ENCODE measurements at regions not wholly inside any gene's neighbourhood (a gene's known extent, or its start where the extent isn't known, plus 50 kb on each side); places are given as distances from the start of the nearest gene placed in this dataset.
A peak's percentile ranks its signal among the peaks of the same experiment; 100 is the strongest.

GRCh38 chr17:77317091-77317750 lies 176.5 kb downstream of the SEC14L1 start:
- H3K36me3 ChIP-seq (ENCODE audit: control insufficient read depth in 2 of 2, insufficient read depth in 1 of 2, low read length in 2 of 2) = peaks cover 0 to 3% of the 10 kb centered on the region in 2 experiments; a peak in 1 of 3 replicates
- TF ChIP-seq GLI4 (tag by site-specific recombination; IDR thresholded peaks at IDR 0.05) (no peak), FEZF1 (tag by site-specific recombination; IDR thresholded peaks at IDR 0.05) (peak; percentile 42), ZBTB8A (tag by site-specific recombination; IDR thresholded peaks at IDR 0.05) (0 out of 2 replicates have a peak, but pooled peaks have one; percentile 24), SETDB1 (IDR thresholded peaks at IDR 0.05; ENCODE audit: insufficient read length, low read length) (peak; percentile 45)
- H3K4me3 ChIP-seq (ENCODE audit: low read depth, low read length) = no peak overlapping the region
- CTCF ChIA-PET = interaction anchor here (1.9 kb wide), 1 partner anchor 14 kb away, joined by 5 read pairs; no protein-coding TSS in a partner anchor
- no peaks in the 10 kb centered on the region for H3K9me3 ChIP-seq (ENCODE audit: control insufficient read depth, insufficient read depth, low read depth, low read length)
- peaks cover 2% of the 10 kb centered on the region; the same call in 1 of the 2 replicates for H3K4me1 ChIP-seq (ENCODE audit: control insufficient read depth, insufficient read depth, low read length)
- POLR2A ChIA-PET = interaction anchor here (1.3 kb wide), 1 partner anchor 641 kb away, joined by 3 read pairs; the partner anchor contains the start of gene TNRC6C
- H3K27ac ChIP-seq (ENCODE audit: extremely low read depth, low read depth, low read length) = no peak overlapping the region

DNA sequence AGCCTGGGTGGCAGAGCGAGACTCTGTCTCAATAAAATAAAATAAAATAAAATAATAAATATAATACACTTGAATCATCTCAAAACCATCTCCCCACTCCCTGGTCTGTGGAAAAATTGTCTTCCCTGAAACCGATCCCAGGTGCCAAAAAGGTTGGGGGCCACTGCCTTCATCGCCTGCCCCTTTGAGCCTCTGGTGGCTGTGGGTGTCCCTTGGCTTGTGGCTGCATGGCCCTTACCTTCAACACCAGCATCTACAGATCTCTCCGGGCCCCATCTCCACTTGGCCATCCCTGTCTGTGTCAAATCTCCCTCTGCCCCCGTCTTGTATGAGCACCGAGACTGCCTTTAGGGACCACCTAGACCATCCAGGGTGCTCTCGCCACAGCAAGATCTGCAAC lies 177.3 kb downstream of the SEC14L1 start:
- ChIA-PET POLR2A (interaction anchor here (1.3 kb wide), 1 partner anchor 641 kb away, joined by 3 read pairs; the partner anchor contains the start of gene TNRC6C), CTCF (interaction anchor here (1.9 kb wide), 1 partner anchor 13 kb away, joined by 5 read pairs; no protein-coding TSS in a partner anchor)
- TF ChIP-seq ZNF521 (tag by site-specific recombination; IDR thresholded peaks at IDR 0.05) (no peak), ZNF785 (tag by site-specific recombination; IDR thresholded peaks at IDR 0.05) (no peak), ZNF138 (tag by site-specific recombination; IDR thresholded peaks at IDR 0.05; ENCODE audit: borderline replicate concordance) (no peak), SCRT2 (tag by site-specific recombination; IDR thresholded peaks at IDR 0.05) (no peak), ZNF302 (tag by site-specific recombination; IDR thresholded peaks at IDR 0.05; ENCODE audit: low read depth) (no peak), ZNF169 (tag by site-specific recombination; IDR thresholded peaks at IDR 0.05) (no peak), KLF1 (tag by site-specific recombination; IDR thresholded peaks at IDR 0.05) (no peak), ZNF747 (tag by site-specific recombination; IDR thresholded peaks at IDR 0.05) (no peak)
- no peaks in the 10 kb centered on the region for H3K36me3 ChIP-seq (ENCODE audit: control insufficient read depth in 2 of 2, insufficient read depth in 1 of 2, low read length in 2 of 2)
- no peak overlapping the region for H3K27ac ChIP-seq (ENCODE audit: extremely low read depth, low read depth, low read length)
- peaks cover 3% of the 10 kb centered on the region; the same call in 1 of the 2 replicates for H3K4me1 ChIP-seq (ENCODE audit: control insufficient read depth, insufficient read depth, low read length)
- no peaks in the 10 kb centered on the region for H3K9me3 ChIP-seq (ENCODE audit: control insufficient read depth, insufficient read depth, low read depth, low read length)
- H3K4me3 ChIP-seq (ENCODE audit: low read depth, low read length) = no peak overlapping the region

- CTCF ChIA-PET = no interaction called here
- peaks cover 8% of the 10 kb centered on the region; the same call in 1 of the 2 replicates for H3K4me1 ChIP-seq (ENCODE audit: control insufficient read depth, insufficient read depth, low read length)
These were observed 177.9 kb downstream of the SEC14L1 start for GRCh38 chr17:77318491-77319210.

DNA sequence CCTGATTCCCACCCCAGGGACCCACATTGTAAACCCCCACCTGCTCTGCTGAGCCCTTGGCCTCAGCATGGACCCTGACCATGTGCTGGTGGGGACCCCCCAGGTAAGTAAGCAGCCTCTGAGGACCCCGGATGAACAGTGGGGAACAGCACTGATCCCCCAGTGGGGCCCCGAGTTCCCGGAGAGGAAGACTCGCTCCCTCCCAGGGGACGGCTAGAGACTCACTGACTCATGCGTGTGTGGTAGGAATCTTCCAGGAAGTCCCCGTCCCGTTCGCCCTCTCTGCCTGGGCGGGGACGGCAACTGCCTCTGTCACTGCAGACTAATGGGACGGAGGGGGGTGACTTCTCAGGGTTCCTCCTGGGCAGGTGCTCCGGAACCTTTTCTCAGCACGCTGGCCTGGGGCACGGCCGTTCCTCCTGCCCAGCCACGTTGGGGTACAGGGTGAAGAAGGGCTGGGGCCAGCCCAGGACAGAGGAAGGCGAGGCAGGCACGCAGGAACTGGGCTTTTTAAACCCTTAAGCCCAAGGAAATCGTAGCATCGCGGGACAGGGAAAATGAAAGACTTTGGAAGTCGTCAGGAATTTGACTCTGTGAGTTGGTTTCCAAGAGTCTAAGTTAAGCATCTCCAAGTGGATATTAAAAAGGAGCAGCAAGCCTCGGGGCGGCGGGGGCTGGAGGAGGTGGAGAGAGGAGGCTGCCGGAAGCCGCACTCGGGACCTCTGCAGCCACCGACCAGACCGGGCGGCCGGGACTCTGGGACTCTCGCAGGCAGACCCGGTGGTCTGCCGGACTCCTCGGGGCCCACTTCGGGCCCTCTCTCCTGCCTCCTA lies 178.7 kb downstream of the SEC14L1 start:
- POLR2A ChIA-PET = interaction anchor here (0.6 kb wide), 1 partner anchor 43 kb away, joined by 8 read pairs; no protein-coding TSS in a partner anchor
- Histone ChIP-seq H3K36me3 (ENCODE audit: control insufficient read depth in 2 of 2, insufficient read depth in 1 of 2, low read length in 2 of 2) (no peaks in the 10 kb centered on the region), H3K27ac (ENCODE audit: extremely low read depth, low read depth, low read length) (peak overlapping the region; percentile 26; the same call in 1 of the 2 replicates), H3K4me3 (ENCODE audit: low read depth, low read length) (peak overlapping the region; percentile 18), H3K9me3 (ENCODE audit: control insufficient read depth, insufficient read depth, low read depth, low read length) (no peaks in the 10 kb centered on the region), H3K4me1 (ENCODE audit: control insufficient read depth, insufficient read depth, low read length) (peaks cover 8% of the 10 kb centered on the region; the same call in 1 of the 2 replicates)
- CTCF ChIA-PET = no interaction called here
- no peak for TF ChIP-seq ZNF175 (tag by site-specific recombination; IDR thresholded peaks at IDR 0.05)
- TF ChIP-seq KLF10 (tag by site-specific recombination; IDR thresholded peaks at IDR 0.05) = no peak
- TF ChIP-seq SP2 (tag by site-specific recombination; IDR thresholded peaks at IDR 0.05) = peak; percentile 57
- no peak for TF ChIP-seq ZNF658 (tag by site-specific recombination; IDR thresholded peaks at IDR 0.05)
- no peak for TF ChIP-seq YY2 (tag by site-specific recombination; IDR thresholded peaks at IDR 0.05)
- peak; percentile 44 for TF ChIP-seq IKZF3 (tag by site-specific recombination; IDR thresholded peaks at IDR 0.05)
- TF ChIP-seq ZNF600 (tag by site-specific recombination; IDR thresholded peaks at IDR 0.05) = 0 out of 2 replicates have a peak, but pooled peaks have one; percentile 18
- TF ChIP-seq ZNF596 (tag by site-specific recombination; IDR thresholded peaks at IDR 0.05) = no peak
- peak; percentile 71 for TF ChIP-seq PATZ1 (tag by site-specific recombination; IDR thresholded peaks at IDR 0.05)
- 0 out of 2 replicates have a peak, but pooled peaks have one; percentile 23 for TF ChIP-seq ZBTB8A (tag by site-specific recombination; IDR thresholded peaks at IDR 0.05)
- peak; percentile 38; the same call in 1 of the 2 replicates for TF ChIP-seq ZFP69B (tag by site-specific recombination; IDR thresholded peaks at IDR 0.05)
- no peak for TF ChIP-seq ZNF777 (tag by site-specific recombination; IDR thresholded peaks at IDR 0.05; ENCODE audit: borderline replicate concordance)

More at GRCh38 chr17:77318491-77319210, 177.9 kb downstream of the SEC14L1 start:
- peak overlapping the region; percentile 15; the same call in 1 of the 2 replicates for H3K4me3 ChIP-seq (ENCODE audit: low read depth, low read length)
- H3K36me3 ChIP-seq (ENCODE audit: control insufficient read depth in 2 of 2, insufficient read depth in 1 of 2, low read length in 2 of 2) = no peaks in the 10 kb centered on the region
- TF ChIP-seq ZNF600 (tag by site-specific recombination; IDR thresholded peaks at IDR 0.05) = no peak
- TF ChIP-seq GLIS1 (tag by site-specific recombination; IDR thresholded peaks at IDR 0.05) = peak; percentile 80
- peak; percentile 36; the same call in 1 of the 2 replicates for TF ChIP-seq ZEB2 (tag by site-specific recombination; IDR thresholded peaks at IDR 0.05)
- TF ChIP-seq WT1 (tag by site-specific recombination; IDR thresholded peaks at IDR 0.05) = peak; percentile 54
- POLR2A ChIA-PET = no interaction called here
- H3K9me3 ChIP-seq (ENCODE audit: control insufficient read depth, insufficient read depth, low read depth, low read length) = no peaks in the 10 kb centered on the region
- H3K27ac ChIP-seq (ENCODE audit: extremely low read depth, low read depth, low read length) = no peak overlapping the region; the same call in 1 of the 2 replicates
